K562 (cell line): ENCODE measurements at regions not wholly inside any gene's neighbourhood (a gene's known extent, or its start where the extent isn't known, plus 50 kb on each side); places are given as distances from the start of the nearest gene placed in this dataset.

ENCODE experiments used
- FOSL1 ChIP-seq: fragments of 200-800 bp; sonication (Bioruptor generic); conservative IDR thresholded peaks from 2 replicates; pipeline ENCODE4 v1.6.1; 2016; ENCODE audit warnings: missing genetic modification characterization, missing compliant biosample characterization
- GTF2E2 ChIP-seq: fragments of 200-800 bp; sonication (Bioruptor generic); IDR thresholded peaks from 2 replicates; pipeline ENCODE4 v1.6.1; 2016; ENCODE audit warnings: missing genetic modification characterization, missing compliant biosample characterization
- JUN ChIP-seq, 2 experiments: sonication (generic) in 1 of 2; formaldehyde crosslinking in 1 of 2; IDR thresholded peaks; 2 replicates each; pipeline versions ENCODE4 v1.6.1 to v1.8.0; 2012 to 2022; ENCODE audit warnings: borderline replicate concordance in 2 of 2, mild to moderate bottlenecking in 2 of 2, improper control_type of control experiment in 1 of 2, low read depth in 1 of 2, low read length in 1 of 2, missing genetic modification reagents in 1 of 2
- MCM5 ChIP-seq: fragments of 450-650 bp; IDR thresholded peaks from 2 replicates; pipeline ENCODE4 v1.6.1; 2016; ENCODE audit warnings: low read depth
- NBN ChIP-seq: fragments of 450-650 bp; IDR thresholded peaks from 2 replicates; pipeline ENCODE4 v1.6.1; 2016; ENCODE audit warnings: low read depth, mild to moderate bottlenecking
- NR2C2 ChIP-seq, 2 experiments: fragments of 200-800 bp in 1 of 2; sonication (Bioruptor generic) in 1 of 2; sonication (generic) in 1 of 2; formaldehyde crosslinking in 1 of 2; IDR thresholded peaks; 2 replicates each; pipeline versions ENCODE4 v1.6.1 to v1.8.0; 2016 to 2022; ENCODE audit warnings: mild to moderate bottlenecking in 1 of 2, missing compliant biosample characterization in 1 of 2, missing genetic modification characterization in 1 of 2, missing genetic modification reagents in 1 of 2
- NRF1 ChIP-seq, 2 experiments: fragments of 450-650 bp; IDR thresholded peaks in 1 of 2; conservative IDR thresholded peaks in 1 of 2; 2 replicates each; pipeline ENCODE4 v1.6.1; 2014; ENCODE audit warnings: mild to moderate bottlenecking in 2 of 2
- SMARCA4 ChIP-seq: fragments of 450-650 bp; IDR thresholded peaks from 2 replicates; pipeline ENCODE4 v1.6.1; 2016
- STAT5B ChIP-seq: fragments of 250-450 bp; sonication (Bioruptor Pico); IDR thresholded peaks from 2 replicates; pipeline ENCODE4 v1.8.0; 2021; ENCODE audit warnings: mild to moderate bottlenecking, inconsistent platforms
- TEAD4 ChIP-seq, 2 experiments: sonication (generic) in 1 of 2; formaldehyde crosslinking in 1 of 2; IDR thresholded peaks; 2 replicates each; pipeline versions ENCODE4 v1.6.1 to v1.8.0; 2012 to 2022; ENCODE audit warnings: borderline replicate concordance in 1 of 2, inconsistent platforms in 1 of 2, low read length in 1 of 2, mild to moderate bottlenecking in 1 of 2, missing genetic modification reagents in 1 of 2
- TF ChIP-seq, protein P1 (sequence below), 2 experiments: fragments of 250-450 bp in 1 of 2; fragments of 450-650 bp in 1 of 2; sonication (Bioruptor Pico) in 1 of 2; IDR thresholded peaks; 2 replicates each; pipeline versions ENCODE4 v1.6.1 to v1.8.0; 2016 to 2021; ENCODE audit warnings: mild to moderate bottlenecking in 2 of 2, moderate library complexity in 2 of 2, missing compliant biosample characterization in 1 of 2, missing genetic modification characterization in 1 of 2
- TF ChIP-seq, protein P2 (sequence below): fragments of 250-450 bp; sonication (Bioruptor Pico); IDR thresholded peaks from 2 replicates; pipeline ENCODE4 v1.9.0; 2021; ENCODE audit warnings: mild to moderate bottlenecking, inconsistent platforms
- TF ChIP-seq, protein P3 (sequence below): fragments of 450-650 bp; formaldehyde crosslinking; conservative IDR thresholded peaks from 2 replicates; pipeline ENCODE4 v1.4.0; 2022; ENCODE audit warnings: mild to moderate bottlenecking, missing genetic modification characterization
- TF ChIP-seq, protein P4 (sequence below): fragments of 250-450 bp; sonication (Bioruptor Pico); IDR thresholded peaks from 2 replicates; pipeline ENCODE4 v1.4.0; 2020
- TF ChIP-seq, protein P5 (sequence below): fragments of 450-650 bp; formaldehyde crosslinking; IDR thresholded peaks from 2 replicates; pipeline ENCODE4 v1.4.0; 2022; ENCODE audit warnings: missing genetic modification characterization
- TF ChIP-seq, protein P6 (sequence below): fragments of 250-450 bp; sonication (Bioruptor Pico); IDR thresholded peaks from 2 replicates; pipeline ENCODE4 v1.8.0; 2022; ENCODE audit warnings: inconsistent platforms

DNA sequence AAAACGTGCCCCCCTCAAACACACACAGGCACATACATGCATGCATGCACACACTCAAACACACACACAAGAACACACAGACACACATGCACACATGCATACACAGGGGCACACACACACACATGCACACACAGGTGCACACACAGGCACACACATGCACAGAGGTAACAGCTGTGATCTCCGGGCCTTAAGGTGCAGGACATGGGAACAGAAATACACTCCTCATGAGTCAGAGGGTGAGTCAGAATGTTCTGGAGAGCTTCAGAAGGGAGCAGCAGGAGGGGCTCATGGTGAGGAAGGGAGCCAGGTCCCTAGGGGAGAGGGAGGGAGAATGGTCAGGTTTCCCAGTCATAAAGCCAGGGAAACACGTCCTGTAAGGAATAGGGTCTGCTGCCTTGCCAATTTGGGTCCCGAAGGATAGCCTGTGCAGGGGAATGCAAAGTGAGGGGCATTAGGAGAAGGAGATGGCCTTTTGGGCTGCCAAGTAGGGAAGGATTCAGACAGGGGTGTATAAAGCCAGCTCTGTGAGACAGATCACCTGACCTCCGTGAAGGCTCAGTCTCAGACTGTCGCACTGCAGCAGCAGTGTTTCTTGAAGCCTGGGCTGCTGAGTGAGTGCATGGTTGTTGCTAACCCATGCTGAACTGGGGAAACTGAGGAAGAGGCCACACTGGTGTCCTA, 123.9 kb downstream of the MAFB start (continued):
- TF ChIP-seq, protein P1, sequence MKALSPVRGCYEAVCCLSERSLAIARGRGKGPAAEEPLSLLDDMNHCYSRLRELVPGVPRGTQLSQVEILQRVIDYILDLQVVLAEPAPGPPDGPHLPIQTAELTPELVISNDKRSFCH (CRISPR knock-in tag; IDR thresholded peaks at IDR 0.05): no peak
- TF ChIP-seq, protein P1 (tag; IDR thresholded peaks at IDR 0.05): no peak
- TF ChIP-seq, protein P2, sequence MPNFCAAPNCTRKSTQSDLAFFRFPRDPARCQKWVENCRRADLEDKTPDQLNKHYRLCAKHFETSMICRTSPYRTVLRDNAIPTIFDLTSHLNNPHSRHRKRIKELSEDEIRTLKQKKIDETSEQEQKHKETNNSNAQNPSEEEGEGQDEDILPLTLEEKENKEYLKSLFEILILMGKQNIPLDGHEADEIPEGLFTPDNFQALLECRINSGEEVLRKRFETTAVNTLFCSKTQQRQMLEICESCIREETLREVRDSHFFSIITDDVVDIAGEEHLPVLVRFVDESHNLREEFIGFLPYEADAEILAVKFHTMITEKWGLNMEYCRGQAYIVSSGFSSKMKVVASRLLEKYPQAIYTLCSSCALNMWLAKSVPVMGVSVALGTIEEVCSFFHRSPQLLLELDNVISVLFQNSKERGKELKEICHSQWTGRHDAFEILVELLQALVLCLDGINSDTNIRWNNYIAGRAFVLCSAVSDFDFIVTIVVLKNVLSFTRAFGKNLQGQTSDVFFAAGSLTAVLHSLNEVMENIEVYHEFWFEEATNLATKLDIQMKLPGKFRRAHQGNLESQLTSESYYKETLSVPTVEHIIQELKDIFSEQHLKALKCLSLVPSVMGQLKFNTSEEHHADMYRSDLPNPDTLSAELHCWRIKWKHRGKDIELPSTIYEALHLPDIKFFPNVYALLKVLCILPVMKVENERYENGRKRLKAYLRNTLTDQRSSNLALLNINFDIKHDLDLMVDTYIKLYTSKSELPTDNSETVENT (CRISPR knock-in tag): no peak
- TF ChIP-seq JUN (IDR thresholded peaks at IDR 0.05; ENCODE audit: borderline replicate concordance, low read depth, low read length) (0 out of 2 replicates have a peak, but pooled peaks have one; percentile 42), JUN (CRISPR knock-in tag; IDR thresholded peaks at IDR 0.05; ENCODE audit: borderline replicate concordance) (no peak), TEAD4 (IDR thresholded peaks at IDR 0.05; ENCODE audit: low read length) (no peak), TEAD4 (CRISPR knock-in tag; IDR thresholded peaks at IDR 0.05; ENCODE audit: borderline replicate concordance) (no peak), NBN (no peak), MCM5 (no peak), GTF2E2 (tag) (no peak), NR2C2 (CRISPR knock-in tag; IDR thresholded peaks at IDR 0.05) (no peak), NR2C2 (tag; IDR thresholded peaks at IDR 0.05) (no peak), SMARCA4 (peak; percentile 25; the same call in 1 of the 2 replicates), NRF1 (conservative IDR thresholded peaks at IDR 0.05 in 1 of 2, IDR thresholded peaks at IDR 0.05 in 1 of 2) (no peak), FOSL1 (peak; percentile 85), STAT5B (CRISPR knock-in tag) (no peak)
- TF ChIP-seq, protein P3, sequence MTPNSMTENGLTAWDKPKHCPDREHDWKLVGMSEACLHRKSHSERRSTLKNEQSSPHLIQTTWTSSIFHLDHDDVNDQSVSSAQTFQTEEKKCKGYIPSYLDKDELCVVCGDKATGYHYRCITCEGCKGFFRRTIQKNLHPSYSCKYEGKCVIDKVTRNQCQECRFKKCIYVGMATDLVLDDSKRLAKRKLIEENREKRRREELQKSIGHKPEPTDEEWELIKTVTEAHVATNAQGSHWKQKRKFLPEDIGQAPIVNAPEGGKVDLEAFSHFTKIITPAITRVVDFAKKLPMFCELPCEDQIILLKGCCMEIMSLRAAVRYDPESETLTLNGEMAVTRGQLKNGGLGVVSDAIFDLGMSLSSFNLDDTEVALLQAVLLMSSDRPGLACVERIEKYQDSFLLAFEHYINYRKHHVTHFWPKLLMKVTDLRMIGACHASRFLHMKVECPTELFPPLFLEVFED (CRISPR knock-in tag): 0 out of 2 replicates have a peak, but pooled peaks have one; percentile 16
- TF ChIP-seq, protein P4, sequence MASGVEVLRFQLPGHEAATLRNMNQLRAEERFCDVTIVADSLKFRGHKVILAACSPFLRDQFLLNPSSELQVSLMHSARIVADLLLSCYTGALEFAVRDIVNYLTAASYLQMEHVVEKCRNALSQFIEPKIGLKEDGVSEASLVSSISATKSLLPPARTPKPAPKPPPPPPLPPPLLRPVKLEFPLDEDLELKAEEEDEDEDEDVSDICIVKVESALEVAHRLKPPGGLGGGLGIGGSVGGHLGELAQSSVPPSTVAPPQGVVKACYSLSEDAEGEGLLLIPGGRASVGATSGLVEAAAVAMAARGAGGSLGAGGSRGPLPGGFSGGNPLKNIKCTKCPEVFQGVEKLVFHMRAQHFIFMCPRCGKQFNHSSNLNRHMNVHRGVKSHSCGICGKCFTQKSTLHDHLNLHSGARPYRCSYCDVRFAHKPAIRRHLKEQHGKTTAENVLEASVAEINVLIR (CRISPR knock-in tag): no peak
- TF ChIP-seq, protein P5, sequence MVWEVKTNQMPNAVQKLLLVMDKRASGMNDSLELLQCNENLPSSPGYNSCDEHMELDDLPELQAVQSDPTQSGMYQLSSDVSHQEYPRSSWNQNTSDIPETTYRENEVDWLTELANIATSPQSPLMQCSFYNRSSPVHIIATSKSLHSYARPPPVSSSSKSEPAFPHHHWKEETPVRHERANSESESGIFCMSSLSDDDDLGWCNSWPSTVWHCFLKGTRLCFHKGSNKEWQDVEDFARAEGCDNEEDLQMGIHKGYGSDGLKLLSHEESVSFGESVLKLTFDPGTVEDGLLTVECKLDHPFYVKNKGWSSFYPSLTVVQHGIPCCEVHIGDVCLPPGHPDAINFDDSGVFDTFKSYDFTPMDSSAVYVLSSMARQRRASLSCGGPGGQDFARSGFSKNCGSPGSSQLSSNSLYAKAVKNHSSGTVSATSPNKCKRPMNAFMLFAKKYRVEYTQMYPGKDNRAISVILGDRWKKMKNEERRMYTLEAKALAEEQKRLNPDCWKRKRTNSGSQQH (CRISPR knock-in tag): no peak
- TF ChIP-seq, protein P6, sequence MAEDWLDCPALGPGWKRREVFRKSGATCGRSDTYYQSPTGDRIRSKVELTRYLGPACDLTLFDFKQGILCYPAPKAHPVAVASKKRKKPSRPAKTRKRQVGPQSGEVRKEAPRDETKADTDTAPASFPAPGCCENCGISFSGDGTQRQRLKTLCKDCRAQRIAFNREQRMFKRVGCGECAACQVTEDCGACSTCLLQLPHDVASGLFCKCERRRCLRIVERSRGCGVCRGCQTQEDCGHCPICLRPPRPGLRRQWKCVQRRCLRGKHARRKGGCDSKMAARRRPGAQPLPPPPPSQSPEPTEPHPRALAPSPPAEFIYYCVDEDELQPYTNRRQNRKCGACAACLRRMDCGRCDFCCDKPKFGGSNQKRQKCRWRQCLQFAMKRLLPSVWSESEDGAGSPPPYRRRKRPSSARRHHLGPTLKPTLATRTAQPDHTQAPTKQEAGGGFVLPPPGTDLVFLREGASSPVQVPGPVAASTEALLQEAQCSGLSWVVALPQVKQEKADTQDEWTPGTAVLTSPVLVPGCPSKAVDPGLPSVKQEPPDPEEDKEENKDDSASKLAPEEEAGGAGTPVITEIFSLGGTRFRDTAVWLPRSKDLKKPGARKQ (CRISPR knock-in tag): no peak
